Gastrocnemius medialis (tissue), 4 donors: ENCODE measurements at regions not wholly inside any gene's neighbourhood (a gene's known extent, or its start where the extent isn't known, plus 50 kb on each side); places are given as distances from the start of the nearest gene placed in this dataset.

Source experiments
- CTCF ChIP-seq, 5 experiments: fragments of 450-650 bp in 3 of 5; fragments of 200-600 bp in 2 of 5; sonication (generic) in 2 of 5; IDR thresholded peaks in 4 of 5; conservative IDR thresholded peaks in 1 of 5; 1 replicate in 4 of 5; 2 replicates in 1 of 5; pipeline ENCODE4 v1.5.1; 2016 to 2019; ENCODE audit warnings: antibody characterized with exemption in 5 of 5, mild to moderate bottlenecking in 3 of 5, moderate library complexity in 3 of 5
- POLR2A ChIP-seq, 2 donors: fragments of 450-650 bp; IDR thresholded peaks; one replicate each; pipeline ENCODE4 v1.6.1; 2017; ENCODE audit warnings: antibody characterized with exemption in 2 of 2, mild to moderate bottlenecking in 2 of 2, moderate library complexity in 2 of 2

- no peak for TF ChIP-seq CTCF (IDR thresholded peaks at IDR 0.05 in 4 of 5, conservative IDR thresholded peaks at IDR 0.05 in 1 of 5)
- no peak for TF ChIP-seq POLR2A (IDR thresholded peaks at IDR 0.05)
These were observed 558.2 kb upstream of the PIK3C3 start for GRCh38 chr18:41396861-41397260.
